Stimulated activated naive CD8-positive, alpha-beta T cell treated with anti-CD3 and anti-CD28 coated beads, Interleukin-15, Interleukin-2, amounts not matched to agents 100 U/mL and 50 U/mL, for 24 hours (primary cell): ENCODE measurements at regions not wholly inside any gene's neighbourhood (a gene's known extent, or its start where the extent isn't known, plus 50 kb on each side); places are given as distances from the start of the nearest gene placed in this dataset.

Experiments
- ATAC-seq: fragments of 150-1000 bp; cut with Tn5 transposase; one replicate; pipeline ENCODE4 v1.10.0; 2021
- DNase-seq: peaks from one replicate; pipeline ENCODE4 v3.0.0; 2021

GRCh38 chr11:86193297-86194095 is 51.1 kb upstream of the EED start:
- DNase-seq (peak; percentile 64), ATAC-seq (peak; percentile 98)

GRCh38 chr11:86192519-86193257 is 51.9 kb upstream of the EED start:
- ATAC-seq, result no peak
- no peak for DNase-seq

DNA sequence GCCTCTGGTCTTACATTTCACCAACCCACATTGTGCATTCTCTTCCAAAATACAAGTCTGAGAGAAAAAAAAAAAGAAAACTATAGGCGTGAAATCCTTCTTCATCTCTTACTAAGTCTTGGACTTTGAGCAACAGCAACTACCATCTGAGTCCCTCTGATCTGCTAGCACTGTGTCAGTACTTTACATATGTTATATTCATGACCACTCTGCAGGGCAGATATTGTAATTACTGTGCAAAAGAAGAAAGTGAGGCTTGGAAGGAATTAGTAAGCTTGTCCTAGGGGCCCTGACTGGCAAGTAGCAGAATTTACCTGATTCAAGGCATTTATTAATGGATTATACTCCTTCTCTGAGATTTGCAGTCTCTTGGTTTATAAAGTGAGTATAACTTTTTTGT is 52.7 kb upstream of the EED start:
- ATAC-seq, result no peak
- DNase-seq, result no peak

DNA sequence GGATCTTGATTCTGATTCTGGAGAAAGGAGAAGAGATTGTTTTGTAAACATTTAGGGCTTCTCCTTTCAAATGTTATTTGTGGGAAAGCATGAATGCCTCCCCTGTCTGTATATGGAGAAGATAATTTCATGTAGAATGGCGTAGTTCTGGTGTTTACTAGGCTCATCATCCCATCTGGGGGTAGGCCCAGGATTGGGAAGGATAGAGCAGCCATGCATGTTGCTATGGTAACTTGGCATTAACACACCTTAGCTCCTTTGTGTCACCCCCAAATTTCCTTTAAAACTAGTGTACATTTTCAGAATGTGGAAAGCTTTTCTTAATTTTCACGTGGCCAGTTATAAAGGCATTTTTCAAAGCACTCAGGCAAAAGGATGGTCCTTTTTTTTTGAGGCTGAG is 57.5 kb upstream of the EED start:
- DNase-seq, result no peak
- no peak for ATAC-seq

DNA sequence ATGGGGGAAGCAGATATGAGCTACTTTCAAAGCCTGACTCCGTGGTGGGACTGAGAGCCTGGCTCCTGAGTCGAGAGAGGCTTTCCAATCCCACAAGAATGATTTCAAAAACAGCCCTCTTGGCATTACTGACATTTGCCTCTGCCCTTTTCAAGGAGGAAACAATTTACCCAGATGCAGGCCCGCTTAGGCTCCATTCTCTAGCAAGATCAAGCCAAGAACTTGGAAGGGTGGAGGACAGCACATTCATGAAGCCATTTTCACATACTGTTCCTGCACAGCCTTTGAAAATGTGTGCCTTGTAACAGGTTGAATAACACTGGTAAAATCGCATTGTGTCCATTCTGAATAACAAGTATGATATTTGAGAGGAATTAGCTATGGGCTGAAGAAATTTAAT is 58.2 kb upstream of the EED start:
- ATAC-seq (no peak), DNase-seq (no peak)

GRCh38 chr11:86185381-86185750 is 59.2 kb upstream of the EED start:
- ATAC-seq, result no peak
- no peak for DNase-seq

GRCh38 chr11:86184728-86185380 is 59.7 kb upstream of the EED start:
- no peak for DNase-seq
- no peak for ATAC-seq

DNA sequence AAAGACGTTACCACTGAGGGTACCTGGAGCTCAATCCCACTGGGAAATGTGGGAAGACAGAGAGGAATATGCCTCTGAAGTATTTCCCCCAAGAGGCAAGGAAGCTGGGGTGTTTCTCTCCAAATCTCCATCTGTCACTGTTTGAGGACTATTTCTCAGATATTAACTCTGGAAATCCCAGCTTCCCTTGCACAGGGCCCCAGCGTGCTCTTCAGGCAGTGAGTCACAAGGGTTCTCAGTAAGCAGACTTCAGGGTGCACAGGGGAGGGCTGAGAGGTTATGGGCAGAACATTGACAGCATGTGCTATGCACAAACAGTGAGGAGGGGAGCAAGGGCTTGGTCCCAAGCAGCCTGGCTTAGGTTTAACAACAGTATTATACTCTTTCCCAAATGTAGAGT is 60.9 kb upstream of the EED start:
- DNase-seq, result peak; percentile 58
- ATAC-seq, result peak; percentile 90

- ATAC-seq (peak; percentile 76), DNase-seq (peak; percentile 77)
Measured at GRCh38 chr11:86182976-86183584, 61.5 kb upstream of the EED start.

GRCh38 chr11:86181379-86181778 is 63.2 kb upstream of the EED start:
- no peak for DNase-seq
- no peak for ATAC-seq

DNA sequence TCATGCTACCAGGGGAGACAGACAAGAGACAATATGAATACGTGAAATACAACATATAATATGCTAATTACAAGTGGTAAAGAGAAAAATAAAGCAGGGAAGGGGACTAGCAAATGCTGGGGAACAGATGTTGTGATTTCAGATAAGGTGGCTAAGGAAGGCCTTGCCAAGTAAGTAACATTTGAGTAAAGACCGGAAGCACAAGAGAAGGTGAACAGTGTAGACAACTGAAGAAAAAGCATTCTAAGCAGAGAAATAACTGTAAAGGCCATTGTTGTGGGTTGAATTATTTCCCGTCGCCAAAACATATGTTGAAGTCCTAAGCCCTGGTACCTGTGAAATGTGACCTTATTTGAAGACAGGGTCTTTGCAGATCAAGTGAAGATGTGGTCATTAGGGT is 63.7 kb upstream of the EED start:
- ATAC-seq (no peak), DNase-seq (no peak)

GRCh38 chr11:86180423-86180822 is 64.1 kb upstream of the EED start:
- ATAC-seq, result no peak
- DNase-seq, result no peak

DNA sequence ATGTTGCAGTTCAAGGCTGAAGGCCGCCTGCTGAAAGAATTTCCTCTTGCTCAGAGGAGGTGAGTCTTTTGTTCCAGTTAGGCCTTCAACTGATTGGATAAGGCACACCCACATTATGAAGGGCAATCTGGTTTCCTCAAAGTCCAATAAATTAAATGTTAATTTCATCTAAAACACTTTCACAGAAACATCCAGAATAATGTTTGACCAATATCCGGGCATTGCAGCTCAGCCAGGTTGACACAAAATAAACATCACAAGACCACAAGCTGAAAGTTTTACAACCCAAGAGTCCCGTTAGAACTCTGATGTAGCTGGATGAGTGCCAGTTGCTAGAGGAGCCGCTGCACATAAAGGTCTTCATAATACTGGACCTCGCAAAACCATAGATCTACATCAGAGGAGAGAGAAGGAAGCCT is 64.9 kb upstream of the EED start:
- DNase-seq, result no peak
- no peak for ATAC-seq

DNA sequence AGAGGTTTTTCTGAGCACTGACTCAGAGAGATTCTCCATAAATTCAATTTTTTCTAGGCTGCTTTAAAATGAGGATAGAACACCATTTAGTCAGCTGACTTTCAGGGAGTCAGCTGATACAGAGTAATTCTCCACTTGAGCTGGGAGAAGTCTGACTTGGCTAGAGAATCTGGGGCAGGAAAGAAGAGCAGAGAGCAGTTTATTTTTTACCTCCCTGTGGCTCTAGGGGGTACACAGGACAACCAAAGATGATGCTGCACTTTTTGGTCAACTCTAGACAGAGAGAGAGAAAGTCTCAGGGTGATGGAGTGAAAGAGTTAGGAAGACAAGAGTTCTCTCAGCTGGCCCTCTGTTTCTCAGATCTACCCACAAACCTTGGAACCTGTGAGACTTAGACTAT is 67.3 kb upstream of the EED start:
- ATAC-seq (no peak), DNase-seq (no peak)

- ATAC-seq (peak; percentile 84), DNase-seq (peak; percentile 49)
Measured at GRCh38 chr11:86176165-86176884, 68.2 kb upstream of the EED start.

GRCh38 chr11:86175626-86176025 is 68.9 kb upstream of the EED start:
- DNase-seq (no peak), ATAC-seq (no peak)

GRCh38 chr11:86175191-86175590 is 69.4 kb upstream of the EED start:
- DNase-seq (no peak), ATAC-seq (no peak)

DNA sequence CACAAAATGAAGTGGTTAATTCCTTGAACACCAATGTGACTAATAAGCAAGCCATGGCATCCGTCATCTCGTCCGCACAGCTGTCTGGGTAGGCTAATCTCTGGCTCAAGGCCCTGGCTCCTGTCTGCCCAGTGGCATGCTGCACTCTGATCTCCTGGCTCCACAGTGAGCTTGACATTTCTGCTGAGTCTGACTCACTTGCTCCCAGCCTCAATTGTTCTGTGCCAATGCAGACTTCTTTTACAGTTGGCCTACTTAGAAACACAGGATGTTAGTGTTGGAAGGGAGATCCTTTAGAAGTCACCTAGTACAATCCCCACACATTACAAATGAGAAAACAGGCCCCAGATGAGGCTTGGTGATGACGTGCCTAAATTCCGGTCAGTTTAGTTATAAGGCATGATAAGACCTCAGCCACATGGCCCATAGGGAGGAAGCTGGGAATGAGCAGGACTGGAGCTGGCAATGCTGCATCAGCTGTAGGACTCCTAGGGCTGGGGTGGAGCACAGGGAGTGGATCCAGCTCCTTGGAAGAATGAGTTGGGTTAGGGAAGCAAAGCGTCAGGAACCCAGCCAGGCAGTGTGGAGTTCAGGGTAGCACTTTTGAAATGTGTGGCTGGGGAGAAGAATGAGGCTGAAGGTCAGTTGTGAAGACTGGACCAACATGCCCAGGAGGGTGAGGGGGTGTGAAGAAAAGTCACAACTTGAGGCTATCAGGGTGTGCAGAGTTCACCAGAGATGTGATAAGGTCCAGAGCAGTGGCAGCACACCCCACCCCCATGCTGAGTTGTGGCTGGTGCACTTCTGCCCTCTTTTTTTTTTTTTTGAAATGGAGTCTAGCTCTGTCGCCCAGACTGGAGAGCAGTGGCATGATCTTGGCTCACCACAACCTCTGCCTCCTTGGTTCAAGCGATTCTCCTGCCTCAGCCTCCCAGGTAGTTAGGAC is 70.2 kb upstream of the EED start:
- peak; percentile 58 for ATAC-seq
- DNase-seq, result peak; percentile 28

DNA sequence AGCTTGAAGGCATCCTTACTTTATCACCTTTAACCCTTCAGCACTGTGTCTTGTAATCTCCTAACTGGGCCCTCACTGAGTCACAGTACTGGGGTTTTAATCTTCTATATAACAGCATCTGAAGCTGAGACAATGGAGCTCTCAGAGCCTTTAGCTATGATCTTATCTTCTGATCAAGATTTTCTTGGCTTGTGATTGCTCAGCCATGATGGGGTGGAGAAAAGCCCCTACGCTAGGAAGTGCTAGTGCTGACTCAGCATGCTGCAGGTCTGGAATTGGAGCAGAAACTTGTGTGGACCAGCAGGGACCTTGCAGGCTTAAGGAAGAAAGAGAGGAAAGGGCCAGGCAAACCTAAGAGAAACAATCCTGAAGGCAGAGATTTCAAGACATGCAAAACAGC is 71.7 kb upstream of the EED start:
- ATAC-seq (peak; percentile 14), DNase-seq (no peak)

GRCh38 chr11:86171627-86172026 is 72.9 kb upstream of the EED start:
- DNase-seq, result no peak

More at GRCh38 chr11:86171627-86172026, 72.9 kb upstream of the EED start:
- no peak for ATAC-seq
